SK-N-SH treated with all-trans-retinoic acid at 6 μM for 48 hours (cell line): ENCODE measurements at regions not wholly inside any gene's neighbourhood (a gene's known extent, or its start where the extent isn't known, plus 50 kb on each side); places are given as distances from the start of the nearest gene placed in this dataset.

ENCODE experiments used
- ARNTL ChIP-seq: fragments of 450-650 bp; formaldehyde crosslinking; IDR thresholded peaks from 2 replicates; pipeline ENCODE4 v1.5.0; 2020; ENCODE audit warnings: low read depth, mild to moderate bottlenecking, moderate library complexity, borderline replicate concordance
- CREB5 ChIP-seq: fragments of 250-450 bp; sonication (Bioruptor Pico); IDR thresholded peaks from 2 replicates; pipeline ENCODE4 v1.5.1; 2020; ENCODE audit warnings: low read depth, mild to moderate bottlenecking, moderate library complexity
- CSDC2 ChIP-seq: fragments of 250-450 bp; sonication (Bioruptor Pico); IDR thresholded peaks from 2 replicates; pipeline ENCODE4 v1.5.0; 2020; ENCODE audit warnings: mild to moderate bottlenecking, moderate library complexity
- ESRRG ChIP-seq: fragments of 250-450 bp; sonication (Bioruptor Pico); IDR thresholded peaks from 2 replicates; pipeline ENCODE4 v1.6.1; 2021; ENCODE audit warnings: mild to moderate bottlenecking
- GLIS3 ChIP-seq: fragments of 250-450 bp; sonication (Bioruptor Pico); IDR thresholded peaks from 2 replicates; pipeline ENCODE4 v1.5.0; 2020; ENCODE audit warnings: mild to moderate bottlenecking, moderate library complexity
- ISL1 ChIP-seq: fragments of 250-450 bp; sonication (Bioruptor Pico); IDR thresholded peaks from 2 replicates; pipeline ENCODE4 v2.1.2; 2022; ENCODE audit warnings: mild to moderate bottlenecking, moderate library complexity
- POU6F1 ChIP-seq: fragments of 250-450 bp; sonication (Bioruptor Pico); IDR thresholded peaks from 2 replicates; pipeline ENCODE4 v1.8.0; 2021; ENCODE audit warnings: low read depth, mild to moderate bottlenecking, moderate library complexity, borderline replicate concordance
- SNAI2 ChIP-seq: fragments of 250-450 bp; sonication (Bioruptor Pico); IDR thresholded peaks from 2 replicates; pipeline ENCODE4 v1.5.0; 2020; ENCODE audit warnings: mild to moderate bottlenecking, moderate library complexity
- TSHZ2 ChIP-seq: fragments of 250-450 bp; sonication (Bioruptor Pico); IDR thresholded peaks from 2 replicates; pipeline ENCODE4 v1.5.0; 2020; ENCODE audit warnings: mild to moderate bottlenecking, moderate library complexity
- ZFP3 ChIP-seq: fragments of 250-450 bp; sonication (Bioruptor Pico); IDR thresholded peaks from 2 replicates; pipeline ENCODE4 v1.5.0; 2020; ENCODE audit warnings: mild to moderate bottlenecking, moderate library complexity
- ZFP30 ChIP-seq: fragments of 450-650 bp; formaldehyde crosslinking; IDR thresholded peaks from 2 replicates; pipeline ENCODE4 v1.5.0; 2022; ENCODE audit warnings: mild to moderate bottlenecking, moderate library complexity
- TF ChIP-seq, protein P1 (sequence below): fragments of 250-450 bp; sonication (Bioruptor Pico); IDR thresholded peaks from 2 replicates; pipeline ENCODE4 v1.8.0; 2020; ENCODE audit warnings: mild to moderate bottlenecking, moderate library complexity, borderline replicate concordance

DNA sequence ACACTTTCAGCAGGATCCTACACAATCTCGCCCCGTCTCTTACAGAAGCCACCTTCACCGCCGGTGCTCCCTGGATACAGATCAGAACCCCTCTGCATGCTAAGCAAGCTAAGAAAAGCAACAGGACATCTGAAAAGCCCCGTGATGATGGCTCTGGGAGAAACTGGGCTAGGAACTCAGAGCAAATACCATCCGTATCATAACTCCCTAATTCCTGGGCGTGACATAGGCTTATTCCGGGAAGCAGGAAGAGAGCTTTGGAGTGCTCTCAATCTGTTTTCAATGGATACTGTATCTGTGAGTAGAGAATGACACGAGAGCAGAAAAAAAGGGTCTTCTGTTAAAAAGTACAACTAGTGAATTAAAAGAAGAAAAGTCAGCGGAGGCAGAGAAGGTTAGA lies 121.6 kb downstream of the SPP2 start:
- TF ChIP-seq CREB5 (CRISPR knock-in tag) (no peak), ARNTL (no peak), ESRRG (CRISPR knock-in tag) (no peak), TSHZ2 (no peak), CSDC2 (CRISPR knock-in tag) (no peak), GLIS3 (CRISPR knock-in tag) (no peak), ZFP30 (no peak), SNAI2 (CRISPR knock-in tag) (no peak), ZFP3 (no peak), ISL1 (no peak), POU6F1 (CRISPR knock-in tag) (no peak)
- TF ChIP-seq, protein P1, sequence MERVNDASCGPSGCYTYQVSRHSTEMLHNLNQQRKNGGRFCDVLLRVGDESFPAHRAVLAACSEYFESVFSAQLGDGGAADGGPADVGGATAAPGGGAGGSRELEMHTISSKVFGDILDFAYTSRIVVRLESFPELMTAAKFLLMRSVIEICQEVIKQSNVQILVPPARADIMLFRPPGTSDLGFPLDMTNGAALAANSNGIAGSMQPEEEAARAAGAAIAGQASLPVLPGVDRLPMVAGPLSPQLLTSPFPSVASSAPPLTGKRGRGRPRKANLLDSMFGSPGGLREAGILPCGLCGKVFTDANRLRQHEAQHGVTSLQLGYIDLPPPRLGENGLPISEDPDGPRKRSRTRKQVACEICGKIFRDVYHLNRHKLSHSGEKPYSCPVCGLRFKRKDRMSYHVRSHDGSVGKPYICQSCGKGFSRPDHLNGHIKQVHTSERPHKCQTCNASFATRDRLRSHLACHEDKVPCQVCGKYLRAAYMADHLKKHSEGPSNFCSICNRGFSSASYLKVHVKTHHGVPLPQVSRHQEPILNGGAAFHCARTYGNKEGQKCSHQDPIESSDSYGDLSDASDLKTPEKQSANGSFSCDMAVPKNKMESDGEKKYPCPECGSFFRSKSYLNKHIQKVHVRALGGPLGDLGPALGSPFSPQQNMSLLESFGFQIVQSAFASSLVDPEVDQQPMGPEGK (CRISPR knock-in tag), result no peak
